AG04449 (cell line): ENCODE measurements at regions not wholly inside any gene's neighbourhood (a gene's known extent, or its start where the extent isn't known, plus 50 kb on each side); places are given as distances from the start of the nearest gene placed in this dataset.

Source experiments
- CTCF ChIA-PET: fragments of 350-600 bp; formaldehyde crosslinking; extraction: SDS; loops from one replicate; lab custom pipeline; 2021; ENCODE audit warnings: antibody characterized with exemption; lab: Yijun Ruan, JAX
- POLR2A ChIA-PET: fragments of 400-600, 350-600 bp; formaldehyde crosslinking; extraction: SDS; loops from one replicate; lab custom pipeline; 2020; ENCODE audit warnings: antibody characterized with exemption, inconsistent platforms; lab: Yijun Ruan, JAX
- DNase-seq: peaks from one replicate; pipeline ENCODE4 v3.0.0-alpha.2; 2010; ENCODE audit warnings: low read depth, low spot score
- H3K4me3 ChIP-seq: 2 replicates; pipeline ENCODE4 v1.5.1; 2011; ENCODE audit warnings: low read depth, mild to moderate bottlenecking, control low read depth, low read length
- CTCF ChIP-seq: IDR thresholded peaks from one replicate; pipeline ENCODE4 v1.5.1; 2011; ENCODE audit warnings: mild to moderate bottlenecking, moderate library complexity, low read length, control low read depth, inconsistent platforms; ENCODE audit not compliant: insufficient read depth; ENCODE audit errors: missing control alignments

GRCh38 chr11:19661827-19662226 is 50.8 kb upstream of the NAV2 start:
- H3K4me3 ChIP-seq: no peak overlapping the region
- ChIA-PET CTCF (interaction anchor here (1.6 kb wide), 1 partner anchor 9 kb away, joined by 4 read pairs; no protein-coding TSS in a partner anchor), POLR2A (no interaction called here)
- TF ChIP-seq CTCF: no peak
- DNase-seq: no peak

GRCh38 chr11:19660076-19660475 is 52.6 kb upstream of the NAV2 start:
- no peak for DNase-seq
- POLR2A ChIA-PET: no interaction called here
- CTCF ChIA-PET: interaction anchor here (1.0 kb wide), 1 partner anchor 9 kb away, joined by 3 read pairs; no protein-coding TSS in a partner anchor
- no peak for TF ChIP-seq CTCF
- H3K4me3 ChIP-seq: no peak overlapping the region

GRCh38 chr11:19659529-19659928 is 53.1 kb upstream of the NAV2 start:
- CTCF ChIA-PET: interaction anchor here (0.9 to 1.0 kb wide), 2 partner anchors 9 to 15 kb away, joined by 3 read pairs; no protein-coding TSS in a partner anchor
- POLR2A ChIA-PET: no interaction called here
- TF ChIP-seq CTCF: no peak
- DNase-seq: no peak
- no peak overlapping the region for H3K4me3 ChIP-seq

- no peak for DNase-seq
- H3K4me3 ChIP-seq: no peak overlapping the region
- ChIA-PET CTCF (interaction anchor here (1.3 to 1.4 kb wide), 2 partner anchors 9 to 95 kb away, joined by 5 to 6 read pairs; no protein-coding TSS in a partner anchor), POLR2A (interaction anchor here (1.1 kb wide), 1 partner anchor 12 kb away, joined by 3 read pairs; no protein-coding TSS in a partner anchor)
- TF ChIP-seq CTCF: peak; percentile 8
Observed at GRCh38 chr11:19658344-19658743, 54.3 kb upstream of the NAV2 start.

- H3K4me3 ChIP-seq: no peak overlapping the region
- TF ChIP-seq CTCF: no peak
- ChIA-PET CTCF (interaction anchor here (0.7 to 1.7 kb wide), 2 partner anchors 9 to 10 kb away, joined by 3 to 4 read pairs; no protein-coding TSS in a partner anchor), POLR2A (no interaction called here)
- DNase-seq: no peak
Observed at GRCh38 chr11:19656140-19656541, 56.5 kb upstream of the NAV2 start.

GRCh38 chr11:19652623-19653375 is 59.8 kb upstream of the NAV2 start:
- no peak for TF ChIP-seq CTCF
- no peak for DNase-seq
- CTCF ChIA-PET: interaction anchor here (0.9 to 1.3 kb wide), 3 partner anchors 10 to 89 kb away, joined by 3 to 4 read pairs (median 4); no protein-coding TSS in a partner anchor
- no peak overlapping the region for H3K4me3 ChIP-seq
- POLR2A ChIA-PET: no interaction called here
